IPS DF 4.7 (cell line): ENCODE measurements at regions not wholly inside any gene's neighbourhood (a gene's known extent, or its start where the extent isn't known, plus 50 kb on each side); places are given as distances from the start of the nearest gene placed in this dataset.

Experiments used
- DNase-seq: peaks from one replicate; pipeline ENCODE4 v3.0.0-alpha.2; 2013; ENCODE audit warnings: low spot score; ENCODE audit errors: extremely low read depth

DNA sequence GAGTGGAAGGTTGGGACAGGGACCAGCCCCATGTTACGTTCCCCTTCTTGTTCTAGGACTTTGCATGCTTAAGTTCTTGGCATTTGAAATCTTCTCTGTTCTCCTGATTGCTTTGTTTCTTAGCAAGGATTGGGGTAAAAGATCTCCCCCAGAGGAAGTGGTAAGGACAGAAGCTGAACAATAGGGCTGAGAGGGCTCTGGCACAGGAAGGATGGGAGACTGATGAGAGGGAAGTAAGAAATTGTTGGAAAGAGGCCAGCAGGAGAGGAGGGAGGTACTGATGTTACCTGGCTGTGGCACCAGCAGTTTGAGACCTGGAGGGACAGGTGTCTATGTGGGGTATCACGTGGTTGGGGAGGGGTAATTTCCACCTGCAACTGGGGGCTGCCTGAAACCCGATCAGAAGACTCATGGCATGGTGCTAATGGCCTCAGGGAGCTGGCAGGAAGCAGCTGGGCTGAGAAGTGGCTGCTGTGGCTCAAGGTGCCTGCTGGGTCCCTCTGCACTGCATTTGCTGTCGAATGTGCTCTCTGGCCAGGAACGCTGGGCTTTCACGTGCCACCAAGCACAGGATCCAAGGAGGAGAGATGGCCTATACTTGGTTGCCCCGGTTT lies 108.4 kb downstream of the LSM3 start:
- DNase-seq: no peak

DNA sequence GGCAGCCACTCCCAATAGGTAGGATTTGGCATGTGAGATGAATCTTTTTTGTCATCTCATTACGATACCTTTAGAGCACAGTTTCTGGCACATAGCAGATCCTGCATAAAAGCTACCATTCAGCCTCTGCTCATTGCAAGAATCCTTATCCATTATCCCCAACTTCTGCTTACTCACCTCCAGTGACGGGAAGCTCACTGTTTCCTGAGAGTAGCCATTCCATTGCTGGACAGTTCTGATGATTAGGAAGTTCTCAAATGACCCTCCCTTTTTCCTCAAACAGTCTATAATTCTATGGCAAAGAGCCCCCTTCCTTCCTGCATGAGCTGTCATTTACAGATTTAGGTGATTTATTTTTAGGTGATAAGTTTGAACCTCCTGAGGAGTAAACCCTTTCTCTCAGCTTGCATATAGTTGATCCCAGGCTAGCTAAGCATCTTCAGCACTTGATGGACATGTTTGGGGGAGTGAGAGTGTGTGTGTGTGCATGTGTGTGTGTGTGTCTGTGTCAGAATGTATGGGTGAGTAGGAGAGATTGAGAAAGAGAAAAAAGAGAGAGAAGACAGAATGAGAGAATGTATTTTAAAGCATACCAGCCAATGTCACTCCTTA lies 109.7 kb downstream of the LSM3 start:
- DNase-seq: no peak

DNA sequence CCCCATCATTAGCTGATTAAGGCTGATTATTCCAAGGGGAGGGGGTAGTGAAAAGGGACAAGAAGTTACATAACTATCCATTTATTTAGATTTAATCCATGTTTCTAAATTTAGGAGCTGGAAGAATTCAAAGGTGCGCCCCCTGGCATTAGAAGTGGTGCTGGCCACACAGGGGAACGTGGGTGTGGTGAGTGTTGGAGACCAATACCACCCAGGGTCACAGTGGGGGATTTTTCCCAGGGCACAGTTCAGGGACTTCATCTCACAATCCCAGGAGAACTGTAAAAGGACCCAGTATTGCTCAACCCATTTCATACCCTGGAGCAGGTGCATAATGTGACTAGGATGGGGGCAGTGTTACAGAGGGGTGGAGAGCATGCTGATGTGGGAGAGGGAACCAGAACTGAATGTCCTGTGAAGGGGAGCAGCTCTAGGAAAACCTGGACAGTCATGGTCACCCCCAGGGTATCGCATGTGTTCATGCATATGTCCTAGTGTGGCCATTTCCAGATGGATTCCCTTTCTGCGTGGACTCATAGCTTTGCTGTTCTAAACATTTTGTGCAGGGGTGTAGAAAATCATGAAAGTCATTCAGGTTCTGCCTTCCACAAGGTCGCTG lies 110.3 kb downstream of the LSM3 start:
- DNase-seq: no peak

DNA sequence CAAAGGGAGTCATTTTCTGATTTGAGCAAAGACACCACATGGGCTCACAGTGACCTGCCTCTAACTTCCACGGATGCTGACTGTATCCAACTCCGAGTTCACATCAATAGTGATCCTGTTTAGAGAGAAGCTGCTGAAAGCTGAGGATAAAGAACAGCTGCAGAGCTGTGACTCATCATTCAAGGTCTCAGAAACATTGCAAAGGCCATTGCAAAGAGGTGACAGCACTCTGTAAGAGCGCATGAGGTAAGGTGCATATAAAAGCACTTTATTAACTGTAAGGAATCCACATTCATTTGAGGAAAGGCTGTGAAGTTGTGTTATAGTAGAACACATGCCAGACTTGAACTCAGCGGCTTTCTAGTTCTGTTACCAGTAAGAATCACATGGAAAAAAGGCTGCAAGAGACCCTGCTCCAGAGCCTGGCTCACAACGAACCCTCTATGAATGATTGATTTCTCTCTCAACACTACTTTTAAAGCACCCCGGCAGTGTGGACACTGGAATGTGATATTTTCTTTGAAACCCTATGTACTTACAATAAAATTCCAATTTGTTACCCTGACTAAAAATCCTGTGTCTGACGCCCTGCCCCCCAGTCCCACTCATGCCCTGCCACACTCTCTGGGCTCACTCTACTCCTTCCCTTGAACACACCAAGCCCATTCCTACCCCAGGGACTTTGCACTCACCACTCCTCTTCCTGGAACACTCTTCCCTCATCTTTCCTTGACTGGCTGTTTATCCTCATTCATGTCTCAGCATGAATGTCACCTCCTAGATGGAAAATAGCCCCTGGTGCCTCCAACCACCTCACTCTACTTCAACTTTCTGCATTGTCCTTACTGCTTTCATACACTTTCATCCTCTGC lies 111.2 kb downstream of the LSM3 start:
- no peak for DNase-seq

DNA sequence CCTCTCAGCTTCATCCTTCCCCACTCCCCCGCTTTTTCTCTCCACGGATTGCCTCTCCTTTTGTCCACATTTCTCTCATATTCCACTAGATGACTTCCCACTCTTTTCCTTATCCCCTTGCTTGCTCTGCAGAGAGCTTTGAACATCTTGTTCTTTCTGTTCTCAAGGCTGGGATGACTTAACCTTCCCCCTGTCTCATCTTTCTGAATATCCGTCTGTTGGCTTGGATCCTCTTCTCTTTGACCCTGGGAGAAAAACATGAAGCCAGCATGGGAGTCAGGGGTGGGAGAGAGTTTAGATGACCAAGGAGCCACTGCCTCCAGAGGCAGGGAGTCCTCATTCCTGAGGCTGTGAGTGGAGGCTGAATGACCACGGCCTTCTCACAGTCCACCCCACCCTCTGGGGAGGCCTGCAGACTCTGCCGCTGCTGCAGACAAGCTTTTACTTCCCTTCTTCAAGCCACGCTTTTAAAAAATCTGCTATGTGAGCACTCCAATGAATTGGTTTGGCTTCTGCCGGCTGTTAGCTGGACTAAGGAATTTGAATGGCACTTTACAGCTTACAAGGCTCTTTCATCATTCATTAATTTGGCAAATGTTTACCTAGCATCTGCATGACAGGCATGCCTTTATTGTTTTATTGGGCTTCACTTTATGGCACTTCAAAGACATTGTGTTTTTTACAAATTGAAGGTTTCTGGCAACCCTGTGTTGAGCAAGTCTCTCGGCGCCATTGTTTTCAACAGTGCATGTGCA lies 111.6 kb upstream of the SLC6A6 start:
- no peak for DNase-seq

DNA sequence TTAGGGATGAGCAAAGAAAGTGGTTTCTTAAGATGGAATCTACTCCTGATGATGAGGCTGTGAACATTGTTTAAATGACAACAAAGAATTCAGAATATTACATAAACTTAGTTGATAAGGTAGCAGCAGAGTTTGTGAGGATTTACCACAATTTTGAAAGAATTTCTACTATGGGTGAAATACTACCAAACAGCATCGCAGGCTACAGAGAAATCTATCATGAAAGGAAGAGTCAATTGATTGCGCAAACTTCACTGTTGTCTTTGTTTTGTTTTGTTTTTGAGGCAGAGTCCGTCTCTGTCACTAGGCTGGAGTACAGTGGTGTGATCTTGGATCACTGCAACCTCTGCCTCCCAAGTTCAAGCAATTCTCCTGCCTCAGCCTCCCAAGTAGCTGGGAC lies 107.4 kb upstream of the SLC6A6 start:
- no peak for DNase-seq

DNA sequence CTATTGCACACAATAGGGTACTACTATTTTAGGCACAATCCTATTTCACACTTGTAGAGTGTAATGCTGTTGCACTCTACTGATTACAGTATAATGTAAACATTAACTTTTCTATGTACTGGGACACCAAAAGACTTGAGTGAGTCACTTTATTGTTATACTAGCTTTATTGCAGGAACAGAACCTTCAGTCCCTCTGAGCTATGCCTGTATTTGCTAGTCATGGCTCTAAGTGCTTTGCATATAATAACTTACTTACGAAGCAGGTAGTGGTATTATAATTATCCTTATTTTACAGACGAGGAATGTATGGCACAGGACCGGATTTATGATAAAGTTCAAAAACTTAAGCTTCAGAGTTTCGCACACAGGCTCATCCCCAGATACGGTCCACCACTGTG lies 106.6 kb upstream of the SLC6A6 start:
- no peak for DNase-seq

DNA sequence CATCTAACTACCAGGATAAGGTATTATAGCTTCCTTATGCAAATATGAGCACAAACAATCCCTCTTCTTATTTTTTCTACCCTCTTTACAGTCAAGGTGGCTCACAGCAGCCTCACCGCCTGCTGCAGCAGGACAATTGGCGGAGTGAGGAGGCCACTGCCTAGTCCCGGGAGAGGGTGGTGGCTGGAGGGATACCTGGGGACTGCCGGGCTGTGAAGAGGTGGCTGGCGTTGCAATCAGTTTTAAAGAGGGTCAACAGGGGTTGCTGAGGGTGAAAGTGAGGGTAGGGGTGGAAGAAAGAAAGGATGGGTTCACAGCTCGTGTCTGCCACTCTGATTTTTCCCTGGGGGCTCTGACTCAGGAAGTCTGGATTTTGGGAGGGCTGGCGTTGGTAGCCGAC lies 105.1 kb upstream of the SLC6A6 start:
- no peak for DNase-seq

DNA sequence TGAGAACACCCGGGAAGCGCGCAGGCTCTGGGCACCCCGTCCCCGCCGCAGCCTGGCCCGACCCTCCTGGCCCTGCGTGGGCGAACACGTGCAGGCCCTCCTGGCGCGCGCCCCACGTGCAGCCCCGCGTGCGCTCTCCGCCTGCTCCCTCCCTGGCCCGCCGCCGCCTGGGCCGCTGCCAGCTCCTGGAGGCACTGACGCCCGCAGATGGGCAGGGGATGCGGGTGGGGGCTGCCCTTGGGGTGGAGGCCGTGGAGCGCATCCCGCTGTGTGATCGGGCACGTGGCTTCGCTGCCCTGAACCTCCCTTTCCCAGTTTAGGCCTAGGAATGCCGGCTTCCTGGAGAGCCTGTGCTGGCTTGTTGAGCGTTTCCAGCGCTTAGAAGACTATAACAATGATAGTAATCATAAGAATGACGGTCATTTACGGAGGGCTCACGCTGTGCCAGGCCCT lies 104.6 kb upstream of the SLC6A6 start:
- no peak for DNase-seq

DNA sequence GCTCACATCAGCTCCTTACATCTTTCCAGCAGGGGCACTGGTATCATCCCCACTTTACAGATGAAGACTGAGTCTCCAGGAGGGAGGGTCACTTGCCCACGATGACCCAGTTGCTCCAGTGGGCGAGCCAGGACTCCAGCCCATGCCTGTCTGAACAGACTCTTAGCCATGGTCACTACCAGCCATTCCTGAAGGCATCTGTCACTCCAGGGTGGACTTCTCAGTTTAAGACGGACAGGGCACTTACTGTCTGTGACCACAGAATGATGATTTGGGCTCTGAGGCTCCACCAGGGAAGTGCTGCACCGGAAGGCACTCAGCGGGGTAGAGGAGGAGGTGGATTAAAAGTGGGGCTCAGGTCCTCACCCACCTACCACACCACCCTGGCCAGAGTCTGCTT lies 104.0 kb upstream of the SLC6A6 start:
- DNase-seq: no peak

DNA sequence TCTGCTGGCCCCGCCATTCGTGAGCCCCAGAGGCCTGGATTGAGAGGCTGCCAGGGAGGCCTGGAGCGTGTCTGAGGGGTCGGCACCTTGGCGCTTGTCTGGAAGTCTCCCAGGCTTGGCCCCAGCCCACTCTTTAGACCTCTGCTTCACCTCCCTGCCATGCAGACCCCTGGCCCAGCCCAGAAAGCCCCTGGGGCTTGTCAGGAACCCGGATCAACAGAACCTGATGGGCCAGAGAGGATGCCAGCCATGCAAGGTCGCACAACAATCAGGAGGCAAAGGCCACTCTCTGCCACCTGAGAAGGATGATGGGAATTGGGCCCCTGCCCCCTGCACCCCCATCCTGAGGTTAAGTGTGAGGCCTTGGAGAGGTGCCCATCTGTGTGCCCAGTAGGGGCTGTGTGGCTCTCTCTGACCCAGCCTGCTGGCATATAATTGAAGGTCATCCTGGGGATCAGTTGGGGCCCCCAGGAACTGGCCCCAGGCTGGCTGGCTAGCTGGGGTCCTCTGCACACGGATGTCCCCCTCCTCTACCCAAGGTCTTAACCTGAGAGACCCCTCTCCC lies 103.3 kb upstream of the SLC6A6 start:
- no peak for DNase-seq

DNA sequence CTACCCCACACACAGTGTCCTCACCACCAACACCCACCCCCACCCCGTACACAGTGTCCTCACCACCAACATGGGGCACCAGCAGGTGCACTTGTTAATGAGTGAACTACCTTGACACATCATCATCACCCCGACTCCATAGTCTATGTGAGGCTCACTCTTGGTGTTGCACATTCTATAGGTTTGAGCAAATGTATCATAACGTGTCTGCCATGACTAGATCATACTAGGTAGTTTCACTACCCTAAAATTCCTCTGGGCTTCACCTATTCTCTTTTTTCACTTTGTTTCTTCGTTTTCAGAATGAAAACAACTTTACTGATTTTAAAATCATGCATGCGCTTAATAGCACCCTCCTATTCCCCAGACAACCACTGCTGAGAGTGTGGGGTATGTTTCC lies 102.6 kb upstream of the SLC6A6 start:
- DNase-seq: no peak

DNA sequence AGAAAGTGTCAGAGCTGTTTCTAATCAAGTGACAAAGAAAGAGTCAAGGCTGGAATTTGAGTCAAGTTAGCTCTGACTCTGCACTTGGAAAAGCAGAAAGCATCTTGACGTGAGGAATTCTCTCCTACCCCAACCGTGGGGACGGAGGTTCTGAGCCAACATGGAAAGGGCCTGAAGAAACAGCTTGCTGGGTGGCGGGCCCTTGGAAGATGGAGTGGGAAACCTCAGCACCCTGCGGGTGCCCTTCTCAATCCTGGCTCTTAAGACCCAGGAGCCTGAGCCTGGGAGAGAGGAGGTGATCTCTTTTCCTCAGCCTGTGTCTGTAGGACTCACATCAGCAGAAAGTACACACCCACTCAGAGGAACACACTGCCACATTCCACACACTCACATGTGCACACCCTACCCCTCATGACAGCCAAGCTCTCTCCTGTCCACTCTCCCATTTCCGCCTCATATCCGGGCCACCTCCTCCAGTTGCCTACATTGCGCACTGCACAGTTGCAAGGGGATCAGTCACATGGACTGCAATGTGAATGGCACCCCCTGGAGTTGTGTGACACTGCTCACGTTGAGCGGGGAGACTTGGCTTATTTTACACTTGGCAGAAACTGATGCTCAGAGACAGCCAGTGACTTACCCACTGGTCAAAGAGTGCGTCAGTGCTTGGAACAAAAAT lies 101.5 kb upstream of the SLC6A6 start:
- no peak for DNase-seq

DNA sequence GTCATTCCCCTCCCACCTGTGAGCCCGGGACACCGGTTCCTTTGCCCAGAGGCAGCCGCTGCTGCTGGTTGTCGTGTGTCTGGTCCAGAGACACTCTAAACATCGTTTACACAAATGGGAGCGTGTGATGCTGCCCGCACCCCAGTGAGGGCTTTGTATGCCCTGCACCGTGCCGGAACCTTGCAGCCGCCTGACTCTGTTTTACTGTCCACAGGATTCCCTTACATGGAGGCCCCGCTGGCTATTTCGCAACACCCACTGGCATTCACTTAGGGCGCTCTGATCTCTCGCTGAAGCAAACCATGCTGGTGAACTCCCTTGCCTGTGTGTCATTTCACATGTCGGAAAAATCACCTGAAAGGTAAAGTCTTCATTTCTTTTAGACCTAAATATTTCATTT lies 100.8 kb upstream of the SLC6A6 start:
- no peak for DNase-seq

DNA sequence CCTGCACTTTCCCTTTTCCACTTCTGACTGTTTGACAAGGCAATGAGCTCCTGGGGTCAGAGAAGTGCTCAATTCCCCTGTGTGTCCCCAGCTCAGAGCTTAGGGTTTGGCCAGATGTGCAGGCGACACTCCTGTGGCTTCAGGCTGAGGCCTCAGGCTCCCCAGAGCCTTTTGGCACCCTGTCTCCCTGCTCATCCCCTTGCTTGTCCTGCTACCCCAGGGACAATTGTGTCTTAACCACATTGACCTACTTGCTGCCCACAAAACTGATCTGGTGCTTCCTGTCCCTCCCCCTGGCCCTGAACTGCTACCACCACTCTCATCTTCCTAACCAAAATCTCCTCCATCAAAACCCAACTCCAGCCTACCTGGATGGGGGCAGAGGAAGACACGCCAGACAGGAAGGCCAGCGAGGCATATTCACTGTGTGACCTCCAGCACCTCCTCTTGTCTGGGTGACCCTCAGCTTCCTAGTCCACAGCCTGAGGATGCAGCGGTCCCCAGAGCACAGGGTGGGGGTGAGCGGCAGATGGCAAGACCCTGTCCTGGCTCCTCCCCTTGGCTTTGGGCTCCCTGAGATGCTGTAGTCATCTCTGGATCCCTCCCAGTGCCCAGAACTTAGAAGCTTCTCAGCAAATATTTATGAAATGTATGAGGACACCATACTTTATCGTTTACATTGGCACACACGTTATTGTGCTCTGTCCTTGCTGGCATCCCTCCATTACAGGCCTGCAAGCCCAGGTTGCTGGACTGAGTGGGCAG lies 98.9 kb upstream of the SLC6A6 start:
- DNase-seq: no peak

DNA sequence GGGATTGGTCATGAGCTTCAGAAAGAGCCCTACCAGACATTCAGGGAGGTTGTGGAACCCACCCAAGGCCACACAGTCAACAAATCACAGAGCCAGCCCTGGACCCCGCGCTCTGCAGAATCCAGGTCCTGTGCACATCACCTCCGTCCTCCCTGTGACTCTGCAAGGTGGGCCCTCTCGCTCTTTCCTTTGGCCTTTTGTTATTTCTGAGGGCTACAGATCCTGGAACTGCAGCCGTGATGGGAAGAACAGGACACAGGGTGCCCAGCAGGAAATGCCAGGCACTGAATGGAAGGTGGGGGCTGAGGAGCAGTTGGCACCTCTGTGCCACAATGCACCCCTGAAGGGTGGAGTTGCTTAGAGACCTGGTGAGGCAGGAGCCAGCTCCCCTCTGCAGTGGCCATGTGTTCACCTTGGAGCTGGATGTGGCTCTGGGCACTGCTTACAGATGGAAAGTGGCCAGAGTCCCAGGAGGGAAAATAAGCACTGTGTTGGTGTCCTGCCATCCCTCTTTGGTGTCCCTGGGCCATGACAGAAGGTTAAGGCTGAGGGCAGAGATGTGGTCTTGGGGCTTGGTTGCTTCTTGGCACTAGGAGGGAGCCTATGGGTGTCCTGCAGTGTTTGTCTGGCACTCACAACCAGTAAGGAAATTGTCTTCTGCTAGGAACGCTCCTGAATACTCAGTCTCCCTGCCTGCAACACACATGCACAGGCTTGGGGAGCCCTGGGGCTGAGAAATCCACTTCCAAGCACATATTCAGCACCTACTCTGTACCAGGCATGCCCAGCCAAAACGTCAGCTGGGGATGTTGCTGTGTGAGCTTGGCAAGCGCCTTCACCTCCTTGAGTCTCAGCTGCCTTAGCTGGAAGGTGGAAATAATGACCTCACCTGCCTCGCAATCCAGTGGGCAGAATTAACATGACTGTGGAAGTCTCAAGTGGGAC lies 98.0 kb upstream of the SLC6A6 start:
- no peak for DNase-seq

DNA sequence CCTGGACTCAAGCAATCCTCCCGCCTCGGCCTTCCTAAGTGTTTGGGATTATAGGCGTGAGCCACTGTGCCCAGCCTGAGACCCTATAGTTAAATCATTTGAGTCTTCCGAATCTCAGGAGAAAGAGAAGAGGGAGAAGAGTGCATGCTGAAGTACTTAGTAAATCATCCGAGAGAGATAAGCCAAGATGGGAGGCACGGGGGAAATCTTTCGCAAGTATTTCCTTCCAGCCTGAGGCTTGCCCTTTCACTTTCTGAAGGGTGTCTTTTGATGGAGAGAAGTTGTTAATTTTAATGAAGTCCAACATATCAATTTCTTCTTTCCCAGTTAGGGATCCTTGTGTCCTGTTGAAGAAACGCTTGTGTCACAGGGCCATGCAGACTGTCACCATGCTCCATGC lies 97.1 kb upstream of the SLC6A6 start:
- no peak for DNase-seq

DNA sequence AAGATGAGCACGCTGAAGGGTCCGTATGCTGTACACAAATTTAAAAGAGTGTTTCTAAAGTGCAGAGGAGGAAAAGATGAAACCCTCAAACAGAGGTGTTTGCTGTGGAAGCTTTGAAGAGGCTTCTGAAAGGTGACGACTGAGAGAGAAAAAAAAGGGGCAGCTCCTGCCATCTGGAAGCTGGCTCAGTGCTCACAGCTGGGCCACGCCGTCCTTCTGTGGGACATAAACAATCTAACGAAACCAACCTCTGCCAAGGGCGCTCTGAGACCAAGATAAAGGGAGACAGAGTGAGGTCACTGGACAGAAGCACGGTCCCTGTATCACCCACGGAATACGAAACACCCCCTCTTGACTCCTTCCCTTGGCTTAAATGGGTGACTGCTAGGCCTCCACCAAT lies 96.3 kb upstream of the SLC6A6 start:
- DNase-seq: no peak
